ENCODE measurements at regions not wholly inside any gene's neighbourhood (a gene's known extent, or its start where the extent isn't known, plus 50 kb on each side); places are given as distances from the start of the nearest gene placed in this dataset.

GRCh38 chr2:238587776-238588660 is 161.3 kb downstream of the ASB1 start:
- no peak for TF ChIP-seq POLR2A (IDR thresholded peaks at IDR 0.05; ENCODE audit: low read length)
- no peak for TF ChIP-seq GATA1 (IDR thresholded peaks at IDR 0.05; ENCODE audit: low read depth, low read length)
- no peak for DNase-seq

- DNase-seq: no peak
- TF ChIP-seq POLR2A (IDR thresholded peaks at IDR 0.05; ENCODE audit: low read length) (no peak), GATA1 (IDR thresholded peaks at IDR 0.05; ENCODE audit: low read depth, low read length) (no peak)
These were observed 163.1 kb downstream of the ASB1 start for GRCh38 chr2:238589591-238590460.

- DNase-seq: peak in 1 of 2 experiments; percentile 10
- TF ChIP-seq POLR2A (IDR thresholded peaks at IDR 0.05; ENCODE audit: low read length) (no peak), GATA1 (IDR thresholded peaks at IDR 0.05; ENCODE audit: low read depth, low read length) (no peak)
These were observed 165.0 kb downstream of the ASB1 start for GRCh38 chr2:238591732-238592131.

- TF ChIP-seq GATA1 (IDR thresholded peaks at IDR 0.05; ENCODE audit: low read depth, low read length) (no peak), POLR2A (IDR thresholded peaks at IDR 0.05; ENCODE audit: low read length) (no peak)
- DNase-seq: no peak
These were observed 166.5 kb downstream of the ASB1 start for GRCh38 chr2:238593236-238593635.

GRCh38 chr2:238593678-238594077 is 167.0 kb downstream of the ASB1 start:
- TF ChIP-seq GATA1 (IDR thresholded peaks at IDR 0.05; ENCODE audit: low read depth, low read length) (no peak), POLR2A (IDR thresholded peaks at IDR 0.05; ENCODE audit: low read length) (no peak)

GRCh38 chr2:238594796-238595749 is 168.3 kb downstream of the ASB1 start:
- TF ChIP-seq GATA1 (IDR thresholded peaks at IDR 0.05; ENCODE audit: low read depth, low read length) (no peak), POLR2A (IDR thresholded peaks at IDR 0.05; ENCODE audit: low read length) (no peak)
- no peak for DNase-seq

More at GRCh38 chr2:238593678-238594077, 167.0 kb downstream of the ASB1 start:
- no peak for DNase-seq

- DNase-seq: no peak
- TF ChIP-seq GATA1 (IDR thresholded peaks at IDR 0.05; ENCODE audit: low read depth, low read length) (no peak), POLR2A (IDR thresholded peaks at IDR 0.05; ENCODE audit: low read length) (no peak)
These were observed 169.2 kb downstream of the ASB1 start for GRCh38 chr2:238595750-238596570.

GRCh38 chr2:238596571-238597551 is 170.1 kb downstream of the ASB1 start:
- TF ChIP-seq GATA1 (IDR thresholded peaks at IDR 0.05; ENCODE audit: low read depth, low read length) (no peak), POLR2A (IDR thresholded peaks at IDR 0.05; ENCODE audit: low read length) (no peak)
- DNase-seq: no peak

GRCh38 chr2:238597638-238598528 is 171.2 kb downstream of the ASB1 start:
- TF ChIP-seq GATA1 (IDR thresholded peaks at IDR 0.05; ENCODE audit: low read depth, low read length): no peak
- TF ChIP-seq POLR2A (IDR thresholded peaks at IDR 0.05; ENCODE audit: low read length): no peak
- DNase-seq: no peak

GRCh38 chr2:238598802-238599530 is 172.2 kb downstream of the ASB1 start:
- no peak for DNase-seq
- TF ChIP-seq POLR2A (IDR thresholded peaks at IDR 0.05; ENCODE audit: low read length) (no peak), GATA1 (IDR thresholded peaks at IDR 0.05; ENCODE audit: low read depth, low read length) (no peak)
